ENCODE measurements at regions not wholly inside any gene's neighbourhood (a gene's known extent, or its start where the extent isn't known, plus 50 kb on each side); places are given as distances from the start of the nearest gene placed in this dataset.

DNA sequence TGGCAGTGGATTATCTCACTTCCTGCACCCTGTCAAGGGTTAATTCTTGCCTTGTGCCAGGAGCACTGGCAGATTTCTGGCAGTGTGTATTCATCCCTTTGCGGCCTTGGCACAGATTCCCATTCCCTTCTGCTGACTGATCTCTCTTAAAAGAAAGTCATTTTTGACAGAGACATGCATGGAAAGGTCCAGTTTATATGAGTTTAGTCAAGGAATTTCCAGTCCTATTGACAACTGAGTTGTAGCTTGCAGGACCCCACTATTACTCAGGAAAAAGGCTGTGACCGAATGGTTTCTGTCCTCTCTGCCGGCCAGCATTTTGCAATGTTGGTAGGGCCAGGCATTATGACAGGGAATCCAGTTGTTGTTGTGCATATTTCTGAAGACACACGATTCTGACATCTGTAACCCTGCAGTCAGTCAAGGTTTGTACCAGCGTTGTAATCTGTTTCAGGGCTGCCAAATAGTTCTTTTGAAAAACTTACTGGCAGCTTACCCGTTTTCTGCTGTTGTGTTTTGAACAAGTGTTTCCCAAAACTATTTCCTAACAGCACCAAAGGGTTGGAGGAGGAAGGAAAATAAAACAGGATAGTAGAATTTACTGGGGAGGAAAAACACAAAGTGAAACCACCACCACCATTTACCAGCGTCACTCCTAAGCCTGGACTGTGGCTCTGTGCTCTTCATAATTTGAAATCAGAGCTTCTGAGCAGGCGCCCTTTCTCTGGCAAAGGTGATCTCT, 243.4 kb upstream of the KLF4 start:
- TF ChIP-seq, protein P1, sequence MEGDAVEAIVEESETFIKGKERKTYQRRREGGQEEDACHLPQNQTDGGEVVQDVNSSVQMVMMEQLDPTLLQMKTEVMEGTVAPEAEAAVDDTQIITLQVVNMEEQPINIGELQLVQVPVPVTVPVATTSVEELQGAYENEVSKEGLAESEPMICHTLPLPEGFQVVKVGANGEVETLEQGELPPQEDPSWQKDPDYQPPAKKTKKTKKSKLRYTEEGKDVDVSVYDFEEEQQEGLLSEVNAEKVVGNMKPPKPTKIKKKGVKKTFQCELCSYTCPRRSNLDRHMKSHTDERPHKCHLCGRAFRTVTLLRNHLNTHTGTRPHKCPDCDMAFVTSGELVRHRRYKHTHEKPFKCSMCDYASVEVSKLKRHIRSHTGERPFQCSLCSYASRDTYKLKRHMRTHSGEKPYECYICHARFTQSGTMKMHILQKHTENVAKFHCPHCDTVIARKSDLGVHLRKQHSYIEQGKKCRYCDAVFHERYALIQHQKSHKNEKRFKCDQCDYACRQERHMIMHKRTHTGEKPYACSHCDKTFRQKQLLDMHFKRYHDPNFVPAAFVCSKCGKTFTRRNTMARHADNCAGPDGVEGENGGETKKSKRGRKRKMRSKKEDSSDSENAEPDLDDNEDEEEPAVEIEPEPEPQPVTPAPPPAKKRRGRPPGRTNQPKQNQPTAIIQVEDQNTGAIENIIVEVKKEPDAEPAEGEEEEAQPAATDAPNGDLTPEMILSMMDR (IDR thresholded peaks at IDR 0.05): no peak
- TF ChIP-seq ZFX (IDR thresholded peaks at IDR 0.05; ENCODE audit: borderline replicate concordance): no peak

All from 22Rv1 (cell line).